Upper lobe of left lung (tissue), 6 donors: ENCODE measurements at regions not wholly inside any gene's neighbourhood (a gene's known extent, or its start where the extent isn't known, plus 50 kb on each side); places are given as distances from the start of the nearest gene placed in this dataset.

ENCODE experiments used
- ATAC-seq, 2 donors: fragments of 200-7000 bp; cut with Tn5 transposase; one replicate each; pipeline ENCODE4 v1.9.1; 2022; ENCODE audit warnings: mild to moderate bottlenecking in 2 of 2, moderate library complexity in 2 of 2; ENCODE audit not compliant: low FRiP score in 2 of 2
- DNase-seq, 2 donors: peaks; one replicate each; pipeline ENCODE4 v3.0.0-alpha.2; 2019 to 2020
- H3K27ac ChIP-seq, 4 donors: fragments of 200-600 bp; sonication (generic); one replicate each; pipeline ENCODE4 v1.5.1; 2016 to 2019
- H3K27me3 ChIP-seq, 4 donors: fragments of 200-600 bp; sonication (generic); one replicate each; pipeline ENCODE4 v1.5.1; 2017 to 2019
- H3K36me3 ChIP-seq, 4 donors: fragments of 200-600 bp; sonication (generic); one replicate each; pipeline ENCODE4 v1.5.1; 2016 to 2019
- H3K4me1 ChIP-seq, 4 donors: fragments of 200-600 bp; sonication (generic); one replicate each; pipeline ENCODE4 v1.5.1; 2018 to 2019
- H3K4me3 ChIP-seq, 4 donors: fragments of 200-600 bp; sonication (generic); one replicate each; pipeline ENCODE4 v1.5.1; 2017 to 2019; ENCODE audit warnings: mild to moderate bottlenecking in 2 of 4, moderate library complexity in 1 of 4
- H3K9me3 ChIP-seq, 4 donors: fragments of 200-600 bp; sonication (generic); one replicate each; pipeline ENCODE4 v1.5.1; 2018 to 2019
- CTCF ChIP-seq, 6 experiments: fragments of 450-650 bp in 4 of 6; fragments of 200-600 bp in 2 of 6; sonication (generic) in 2 of 6; IDR thresholded peaks; one replicate each; pipeline ENCODE4 v1.5.1; 2016 to 2019; ENCODE audit warnings: antibody characterized with exemption in 6 of 6
- EP300 ChIP-seq, 4 donors: sonication (generic); formaldehyde crosslinking; IDR thresholded peaks; one replicate each; pipeline ENCODE4 v1.5.1; 2017; ENCODE audit warnings: antibody characterized with exemption in 4 of 4, control low read depth in 2 of 4
- POLR2A ChIP-seq, 4 donors: fragments of 450-650 bp; IDR thresholded peaks; one replicate each; pipeline ENCODE4 v1.5.1; 2016 to 2017; ENCODE audit warnings: antibody characterized with exemption in 4 of 4, mild to moderate bottlenecking in 2 of 4
- POLR2AphosphoS5 ChIP-seq, 2 donors: sonication (generic); formaldehyde crosslinking; IDR thresholded peaks; one replicate each; pipeline ENCODE4 v1.5.1; 2017; ENCODE audit warnings: antibody characterized with exemption in 2 of 2
- WGBS, 2 donors: methylation state at CpG; one replicate each; pipeline ENCODE4 v1.1.5; 2017 to 2018; 5-methylcytosine and 5-hydroxymethylcytosine counted together
- donor health status: DM: no; HTN: no; CAD: no; lungs with moderate emphysema.
- donor health status: DM: no; HTN: yes; CAD: no; lungs with severe emphysema.

- H3K27ac ChIP-seq = no peak overlapping the region
- no peaks in the 10 kb centered on the region for H3K27me3 ChIP-seq
- no peak overlapping the region for H3K4me3 ChIP-seq
- H3K9me3 ChIP-seq = no peaks in the 10 kb centered on the region
- no peaks in the 10 kb centered on the region for H3K4me1 ChIP-seq
- ATAC-seq (no peak), DNase-seq (no peak)
- TF ChIP-seq POLR2A (IDR thresholded peaks at IDR 0.05) = no peak
- no peak for TF ChIP-seq POLR2AphosphoS5 (IDR thresholded peaks at IDR 0.05)
- TF ChIP-seq CTCF (IDR thresholded peaks at IDR 0.05) = no peak
- no peak for TF ChIP-seq EP300 (IDR thresholded peaks at IDR 0.05)
- 30 to 46% methylated on average over 5 of the region's 5 CpGs for WGBS, 2 donors
- no peaks in the 10 kb centered on the region for H3K36me3 ChIP-seq
Measured at GRCh38 chr6:77021778-77022177, 441.5 kb downstream of the HTR1B start.

GRCh38 chr6:77021232-77021631 lies 442.1 kb downstream of the HTR1B start:
- DNase-seq (no peak), ATAC-seq (no peak)
- no peaks in the 10 kb centered on the region for H3K9me3 ChIP-seq
- H3K27ac ChIP-seq = no peak overlapping the region
- H3K4me1 ChIP-seq = no peaks in the 10 kb centered on the region
- H3K4me3 ChIP-seq = no peak overlapping the region
- TF ChIP-seq POLR2A (IDR thresholded peaks at IDR 0.05) = no peak
- no peak for TF ChIP-seq POLR2AphosphoS5 (IDR thresholded peaks at IDR 0.05)
- no peak for TF ChIP-seq EP300 (IDR thresholded peaks at IDR 0.05)
- TF ChIP-seq CTCF (IDR thresholded peaks at IDR 0.05) = no peak
- H3K36me3 ChIP-seq = no peaks in the 10 kb centered on the region
- no peaks in the 10 kb centered on the region for H3K27me3 ChIP-seq

- 59 to 60% methylated on average over 3 of the region's 3 CpGs for WGBS, 2 donors
- no peaks in the 10 kb centered on the region for H3K4me1 ChIP-seq
- no peak overlapping the region for H3K4me3 ChIP-seq
- H3K27me3 ChIP-seq = no peaks in the 10 kb centered on the region
- no peaks in the 10 kb centered on the region for H3K36me3 ChIP-seq
- ATAC-seq (no peak), DNase-seq (no peak)
- no peaks in the 10 kb centered on the region for H3K9me3 ChIP-seq
- H3K27ac ChIP-seq = no peak overlapping the region
- TF ChIP-seq POLR2A (IDR thresholded peaks at IDR 0.05) (no peak), POLR2AphosphoS5 (IDR thresholded peaks at IDR 0.05) (no peak), EP300 (IDR thresholded peaks at IDR 0.05) (no peak), CTCF (IDR thresholded peaks at IDR 0.05) (no peak)
Measured at GRCh38 chr6:77019081-77019480, 444.2 kb downstream of the HTR1B start.

GRCh38 chr6:77017537-77017936 lies 445.8 kb downstream of the HTR1B start:
- Histone ChIP-seq H3K4me3 (no peak overlapping the region), H3K9me3 (no peaks in the 10 kb centered on the region), H3K27me3 (no peaks in the 10 kb centered on the region), H3K27ac (no peak overlapping the region), H3K36me3 (no peaks in the 10 kb centered on the region), H3K4me1 (no peaks in the 10 kb centered on the region)
- ATAC-seq (no peak), DNase-seq (no peak)
- 73 to 79% methylated on average over 2 of the region's 2 CpGs for WGBS, 2 donors
- TF ChIP-seq POLR2A (IDR thresholded peaks at IDR 0.05) (no peak), POLR2AphosphoS5 (IDR thresholded peaks at IDR 0.05) (no peak), CTCF (IDR thresholded peaks at IDR 0.05) (no peak), EP300 (IDR thresholded peaks at IDR 0.05) (no peak)

- no peak for DNase-seq
Measured at GRCh38 chr6:77015350-77015749, 447.9 kb downstream of the HTR1B start.

More at GRCh38 chr6:77015350-77015749, 447.9 kb downstream of the HTR1B start:
- 45 to 67% methylated on average over 1 of the region's 1 CpG for WGBS, 2 donors
- ATAC-seq = no peak
- no peaks in the 10 kb centered on the region for H3K36me3 ChIP-seq
- H3K27ac ChIP-seq = no peak overlapping the region
- H3K9me3 ChIP-seq = peaks cover 0 to 14% (median 2%) of the 10 kb centered on the region in 4 donors
- H3K4me1 ChIP-seq = no peaks in the 10 kb centered on the region
- H3K4me3 ChIP-seq = no peak overlapping the region
- no peaks in the 10 kb centered on the region for H3K27me3 ChIP-seq
- TF ChIP-seq POLR2AphosphoS5 (IDR thresholded peaks at IDR 0.05) = no peak
- no peak for TF ChIP-seq EP300 (IDR thresholded peaks at IDR 0.05)
- TF ChIP-seq POLR2A (IDR thresholded peaks at IDR 0.05) = no peak
- TF ChIP-seq CTCF (IDR thresholded peaks at IDR 0.05) = no peak
